ENCODE measurements at regions not wholly inside any gene's neighbourhood (a gene's known extent, or its start where the extent isn't known, plus 50 kb on each side); places are given as distances from the start of the nearest gene placed in this dataset.
A peak's percentile ranks its signal among the peaks of the same experiment; 100 is the strongest.

DNA sequence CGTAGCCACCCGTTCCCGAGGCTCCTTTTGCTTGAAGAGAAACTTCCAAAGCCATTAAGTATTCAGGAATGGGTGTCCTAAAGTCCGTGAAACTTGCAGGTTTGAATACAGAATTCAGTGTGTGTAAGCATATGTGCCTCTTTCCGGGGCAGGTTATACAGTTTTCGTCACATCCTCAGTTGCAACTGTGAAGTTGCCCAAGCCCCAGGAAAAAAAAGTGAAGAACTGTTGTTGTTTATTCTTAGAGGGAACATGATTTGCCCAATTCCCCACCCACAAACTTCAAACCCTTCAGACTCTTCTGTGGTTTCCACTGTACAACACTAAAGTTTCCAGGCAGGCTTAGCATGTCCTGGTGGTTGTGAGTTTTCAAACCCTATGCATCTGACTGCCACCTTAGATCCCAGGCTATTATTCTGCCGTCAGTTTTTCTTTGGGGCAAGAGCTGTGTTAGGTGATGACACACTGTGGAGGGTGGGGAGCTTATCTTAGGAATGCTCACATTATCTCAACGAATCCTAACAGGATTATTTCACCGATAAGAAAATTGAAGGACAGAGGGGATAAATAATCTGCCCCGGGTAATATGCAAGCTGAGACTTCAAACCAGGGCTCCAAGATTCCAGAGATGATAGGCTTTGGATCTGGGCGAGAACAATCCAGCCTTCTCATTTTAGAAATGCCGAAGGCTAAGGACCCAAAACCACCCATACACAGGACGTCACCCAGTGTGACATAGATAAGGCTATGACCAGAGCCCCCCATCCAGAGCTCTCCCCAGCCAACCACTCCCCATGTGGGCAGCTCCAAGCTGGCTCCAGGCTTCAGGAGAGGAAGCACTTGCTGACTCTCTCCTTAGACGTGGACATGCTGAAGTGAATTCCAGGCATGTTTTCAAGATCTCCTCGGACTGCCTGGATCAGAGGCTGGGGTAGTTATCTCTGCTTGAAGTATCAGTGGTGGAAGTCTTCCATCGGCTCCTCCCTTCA is 81.7 kb upstream of the AFDN start:
- intact Hi-C loops (cut with DNase I) = loop anchor here in 1 of 2 donors (5.0 kb wide), 1 partner anchor 157 kb away; no protein-coding TSS in a partner anchor
- 70 to 77% (median 77%) methylated on average over 16 of the region's 16 CpGs for WGBS, 3 donors
- Histone ChIP-seq H3K27me3 (ENCODE audit: insufficient read depth in 3 of 3, low read length in 2 of 3) (peaks cover 0 to 6% (median 4%) of the 10 kb centered on the region in 3 donors), H3K36me3 (ENCODE audit: insufficient read depth in 1 of 2, low read depth in 1 of 2) (no peaks in the 10 kb centered on the region), H3K4me1 (no peaks in the 10 kb centered on the region), H3K4me3 (no peak overlapping the region), H3K27ac (no peak overlapping the region), H3K9me3 (no peaks in the 10 kb centered on the region)
- ATAC-seq = no peak
- TF ChIP-seq, protein P1, sequence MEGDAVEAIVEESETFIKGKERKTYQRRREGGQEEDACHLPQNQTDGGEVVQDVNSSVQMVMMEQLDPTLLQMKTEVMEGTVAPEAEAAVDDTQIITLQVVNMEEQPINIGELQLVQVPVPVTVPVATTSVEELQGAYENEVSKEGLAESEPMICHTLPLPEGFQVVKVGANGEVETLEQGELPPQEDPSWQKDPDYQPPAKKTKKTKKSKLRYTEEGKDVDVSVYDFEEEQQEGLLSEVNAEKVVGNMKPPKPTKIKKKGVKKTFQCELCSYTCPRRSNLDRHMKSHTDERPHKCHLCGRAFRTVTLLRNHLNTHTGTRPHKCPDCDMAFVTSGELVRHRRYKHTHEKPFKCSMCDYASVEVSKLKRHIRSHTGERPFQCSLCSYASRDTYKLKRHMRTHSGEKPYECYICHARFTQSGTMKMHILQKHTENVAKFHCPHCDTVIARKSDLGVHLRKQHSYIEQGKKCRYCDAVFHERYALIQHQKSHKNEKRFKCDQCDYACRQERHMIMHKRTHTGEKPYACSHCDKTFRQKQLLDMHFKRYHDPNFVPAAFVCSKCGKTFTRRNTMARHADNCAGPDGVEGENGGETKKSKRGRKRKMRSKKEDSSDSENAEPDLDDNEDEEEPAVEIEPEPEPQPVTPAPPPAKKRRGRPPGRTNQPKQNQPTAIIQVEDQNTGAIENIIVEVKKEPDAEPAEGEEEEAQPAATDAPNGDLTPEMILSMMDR (IDR thresholded peaks at IDR 0.05) = no peak
- no peak for DNase-seq

DNA sequence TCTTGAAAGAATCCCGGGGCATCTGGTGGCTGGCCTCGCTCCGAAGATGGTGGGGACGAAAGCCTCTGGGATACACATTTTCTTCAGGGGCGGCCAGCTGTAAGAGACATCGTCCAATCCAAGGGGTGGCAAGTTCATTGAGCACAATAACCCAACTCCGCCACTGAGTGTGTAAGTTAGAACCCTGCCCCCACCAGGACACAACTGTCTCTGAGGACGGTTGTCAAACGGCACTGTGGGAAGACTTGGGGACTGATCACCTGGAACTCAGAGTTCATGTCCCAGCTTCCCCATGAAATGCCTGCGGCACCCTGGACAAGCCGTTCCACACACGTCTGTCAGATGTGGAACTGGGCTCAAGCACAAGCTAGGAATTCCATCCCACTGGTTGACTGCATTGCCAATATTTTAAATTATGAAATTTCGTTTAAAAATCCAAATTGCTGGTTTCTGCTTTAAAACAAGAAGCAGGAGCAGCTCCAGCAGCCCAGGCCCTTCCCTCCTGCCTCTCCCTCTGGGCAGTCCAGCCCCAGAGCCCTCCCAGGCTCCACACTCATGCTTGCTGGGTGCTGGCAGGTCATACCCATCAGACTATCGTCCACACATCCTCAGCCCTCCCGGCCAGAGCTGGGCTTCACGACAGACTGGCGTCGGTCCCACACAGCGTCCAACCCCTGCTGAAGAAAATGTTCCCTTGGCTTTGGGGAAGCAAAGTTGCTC is 80.9 kb upstream of the AFDN start:
- intact Hi-C loops (cut with DNase I) = loop anchor here in 1 of 2 donors (5.0 kb wide), 1 partner anchor 156 kb away; no protein-coding TSS in a partner anchor
- peak; percentile 57 to 82 for DNase-seq
- Histone ChIP-seq H3K4me3 (no peak overlapping the region), H3K9me3 (no peaks in the 10 kb centered on the region), H3K27me3 (ENCODE audit: insufficient read depth in 3 of 3, low read length in 2 of 3) (peaks cover 0 to 6% (median 4%) of the 10 kb centered on the region in 3 donors), H3K36me3 (ENCODE audit: insufficient read depth in 1 of 2, low read depth in 1 of 2) (no peaks in the 10 kb centered on the region), H3K4me1 (no peaks in the 10 kb centered on the region), H3K27ac (no peak overlapping the region)
- TF ChIP-seq, protein P1 (IDR thresholded peaks at IDR 0.05) = no peak
- WGBS, 3 donors = 51 to 68% (median 55%) methylated on average over 19 of the region's 19 CpGs
- peak in 2 of 4 donors; percentile 46 to 63 for ATAC-seq

DNA sequence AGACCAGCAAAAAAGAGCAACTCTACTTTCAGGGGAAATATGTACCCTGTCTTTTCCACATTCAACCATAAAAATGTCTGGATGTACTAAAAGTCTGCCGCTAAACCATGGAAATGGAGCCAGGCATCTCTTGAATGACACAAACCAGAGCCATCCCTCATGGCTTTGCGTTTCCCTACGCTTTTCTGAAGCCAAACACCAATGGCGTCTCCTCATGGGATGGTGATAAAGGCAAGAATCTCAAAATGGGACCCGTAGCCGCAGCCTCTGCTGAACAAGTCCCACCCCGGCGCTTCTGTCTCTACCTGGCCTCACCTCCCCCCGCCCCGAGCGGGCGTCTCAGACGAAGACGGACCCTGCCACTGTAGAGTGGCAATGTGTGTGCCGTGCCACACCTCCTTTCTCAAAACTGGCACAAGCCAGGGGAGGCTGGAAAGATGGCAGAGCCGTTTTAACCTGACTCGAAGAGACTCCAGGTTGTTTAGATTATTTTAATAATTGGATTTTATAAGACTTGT is 80.3 kb upstream of the AFDN start:
- 79 to 90% (median 80%) methylated on average over 17 of the region's 17 CpGs for WGBS, 3 donors
- Histone ChIP-seq H3K27ac (no peak overlapping the region), H3K27me3 (ENCODE audit: insufficient read depth in 3 of 3, low read length in 2 of 3) (peaks cover 0 to 6% (median 4%) of the 10 kb centered on the region in 3 donors), H3K4me1 (no peaks in the 10 kb centered on the region), H3K9me3 (no peaks in the 10 kb centered on the region), H3K4me3 (no peak overlapping the region), H3K36me3 (ENCODE audit: insufficient read depth in 1 of 2, low read depth in 1 of 2) (no peaks in the 10 kb centered on the region)
- TF ChIP-seq, protein P1 (IDR thresholded peaks at IDR 0.05) = no peak
- no peak for DNase-seq
- intact Hi-C loops (cut with DNase I) = loop anchor here in 1 of 2 donors (5.0 kb wide), 1 partner anchor 156 kb away; no protein-coding TSS in a partner anchor
- no peak for ATAC-seq

DNA sequence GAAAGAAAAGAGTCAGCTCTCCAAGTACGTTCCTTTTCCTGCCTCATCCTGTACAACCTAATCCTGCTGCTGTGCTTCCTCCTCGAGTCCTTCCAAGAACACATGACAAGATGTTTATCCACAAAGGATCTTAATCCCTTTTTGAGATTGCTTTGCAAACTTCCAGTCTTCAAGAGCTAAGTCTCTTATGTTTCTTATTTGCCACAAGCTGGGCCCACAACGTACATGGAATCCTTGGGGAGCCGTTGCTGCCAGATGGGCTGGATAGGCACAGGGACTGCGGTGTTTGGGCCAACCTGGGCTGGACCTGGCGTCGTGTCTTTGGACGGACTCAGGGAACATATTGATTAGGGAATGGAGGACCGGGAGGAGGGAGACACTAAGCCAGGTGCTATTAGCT is 79.7 kb upstream of the AFDN start:
- H3K9me3 ChIP-seq = no peaks in the 10 kb centered on the region
- H3K36me3 ChIP-seq (ENCODE audit: insufficient read depth in 1 of 2, low read depth in 1 of 2) = no peaks in the 10 kb centered on the region
- ATAC-seq = no peak
- no peak overlapping the region for H3K4me3 ChIP-seq
- H3K27ac ChIP-seq = no peak overlapping the region
- H3K4me1 ChIP-seq = no peaks in the 10 kb centered on the region
- intact Hi-C loops (cut with DNase I) = loop anchor here in 1 of 2 donors (5.0 kb wide), 1 partner anchor 155 kb away; no protein-coding TSS in a partner anchor
- TF ChIP-seq, protein P1 (IDR thresholded peaks at IDR 0.05) = no peak
- no peak for DNase-seq
- WGBS, 3 donors = 44 to 53% (median 44%) methylated on average over 9 of the region's 9 CpGs
- peaks cover 0 to 6% (median 4%) of the 10 kb centered on the region in 3 donors for H3K27me3 ChIP-seq (ENCODE audit: insufficient read depth in 3 of 3, low read length in 2 of 3)
